CD4-positive, alpha-beta T cell (primary cell): ENCODE measurements at regions not wholly inside any gene's neighbourhood (a gene's known extent, or its start where the extent isn't known, plus 50 kb on each side); places are given as distances from the start of the nearest gene placed in this dataset.

Source experiments
- ATAC-seq: fragments of 200-7000 bp; cut with Tn5 transposase; one replicate; pipeline ENCODE4 v1.10.0; 2022; ENCODE audit warnings: mild to moderate bottlenecking; ENCODE audit not compliant: poor library complexity
- CTCF ChIA-PET: fragments of 350-600 bp; sonication (Branson Sonifier 250); formaldehyde crosslinking; loops from one replicate; lab custom pipeline; 2021; ENCODE audit warnings: antibody characterized with exemption, inconsistent platforms; lab: Charles Lee
- POLR2A ChIA-PET: fragments of 350-600 bp; sonication (Branson Sonifier 250); formaldehyde crosslinking; loops from one replicate; lab custom pipeline; 2021; ENCODE audit warnings: antibody characterized with exemption, inconsistent platforms; lab: Charles Lee
- DNase-seq, 14 experiments: peaks; one replicate each; pipeline ENCODE4 v3.0.0-alpha.2; 2013 to 2020; ENCODE audit warnings: mixed read lengths in 2 of 14
- H3K27ac ChIP-seq, 2 donors: one replicate each; pipeline versions ENCODE4 v1.5.1 to v1.7.0; 2013; ENCODE audit warnings: low read length in 2 of 2, low read depth in 1 of 2, mild to moderate bottlenecking in 1 of 2
- H3K27me3 ChIP-seq, 2 experiments: 1 replicate in 1 of 2; 2 replicates in 1 of 2; pipeline versions ENCODE4 v1.6.1 to v1.7.0; 2013; ENCODE audit warnings: low read length in 2 of 2, control low read depth in 1 of 2, mild to moderate bottlenecking in 1 of 2, moderate library complexity in 1 of 2; ENCODE audit not compliant: insufficient read depth in 2 of 2, control insufficient read depth in 1 of 2
- H3K36me3 ChIP-seq: one replicate; pipeline ENCODE4 v1.6.1; 2013; ENCODE audit warnings: low read length, control low read depth; ENCODE audit not compliant: insufficient read depth
- H3K4me1 ChIP-seq: one replicate; pipeline ENCODE4 v1.6.1; 2013; ENCODE audit warnings: low read length, control low read depth; ENCODE audit not compliant: insufficient read depth
- H3K4me3 ChIP-seq: one replicate; pipeline ENCODE4 v1.5.1; 2013; ENCODE audit warnings: mild to moderate bottlenecking, low read length, moderate library complexity
- H3K9me3 ChIP-seq, 2 experiments: 1 replicate in 1 of 2; 2 replicates in 1 of 2; pipeline versions ENCODE4 v1.6.1 to v1.7.0; 2013; ENCODE audit warnings: low read length in 2 of 2, mild to moderate bottlenecking in 2 of 2, control low read depth in 1 of 2, moderate library complexity in 1 of 2; ENCODE audit not compliant: control insufficient read depth in 1 of 2, insufficient read depth in 1 of 2
- H3K27ac Mint-ChIP-seq: one replicate; pipeline ENCODE4 v1.8.0; 2020; ENCODE audit warnings: mixed read lengths
- H3K27me3 Mint-ChIP-seq: one replicate; pipeline ENCODE4 v1.8.0; 2021; ENCODE audit warnings: mixed read lengths
- H3K36me3 Mint-ChIP-seq: one replicate; pipeline ENCODE4 v1.8.0; 2021; ENCODE audit warnings: low read depth, mixed read lengths
- H3K4me1 Mint-ChIP-seq: one replicate; pipeline ENCODE4 v1.8.0; 2021; ENCODE audit warnings: low read depth, mixed read lengths
- H3K4me3 Mint-ChIP-seq: one replicate; pipeline ENCODE4 v1.8.0; 2020; ENCODE audit warnings: mild to moderate bottlenecking, mixed read lengths
- H3K9me3 Mint-ChIP-seq: one replicate; pipeline ENCODE4 v1.8.0; 2020; ENCODE audit warnings: mixed read lengths
- CTCF ChIP-seq: fragments of 200-600 bp; IDR thresholded peaks from one replicate; pipeline ENCODE4 v1.8.0; 2022; ENCODE audit warnings: antibody characterized with exemption, mild to moderate bottlenecking
- intact Hi-C, 2 experiments: fragments of 100-400 bp; cut with DNase I in 1 of 2; cut with micrococcal nuclease in 1 of 2; formaldehyde crosslinking; loops; one replicate each; pipeline versions ENCODE4 v1.15.1 to v1.9.0; 2023 to 2025; cut with DNase I, micrococcal nuclease

- H3K27ac Mint-ChIP-seq, result no peak overlapping the region
- H3K9me3 ChIP-seq, result peaks cover 0 to 13% of the 10 kb centered on the region in 2 experiments
- H3K4me1 Mint-ChIP-seq, result no peaks in the 10 kb centered on the region
- POLR2A ChIA-PET, result no interaction called here
- no peaks in the 10 kb centered on the region for H3K27me3 Mint-ChIP-seq
- TF ChIP-seq CTCF, result no peak
- peaks cover 2% of the 10 kb centered on the region for H3K9me3 Mint-ChIP-seq
- no peak for DNase-seq
- ATAC-seq, result no peak
- no peak overlapping the region for H3K4me3 ChIP-seq
- no peaks in the 10 kb centered on the region for H3K36me3 Mint-ChIP-seq
- CTCF ChIA-PET, result no interaction called here
- intact Hi-C loops, result no loop called here
- H3K4me1 ChIP-seq, result no peaks in the 10 kb centered on the region
- H3K4me3 Mint-ChIP-seq, result no peak overlapping the region
- H3K36me3 ChIP-seq, result no peaks in the 10 kb centered on the region
- no peak overlapping the region for H3K27ac ChIP-seq
- no peaks in the 10 kb centered on the region for H3K27me3 ChIP-seq
These were observed 182.0 kb upstream of the MPDZ start for GRCh38 chr9:13461414-13461991.

- no peaks in the 10 kb centered on the region for H3K36me3 Mint-ChIP-seq
- TF ChIP-seq CTCF, result no peak
- no peaks in the 10 kb centered on the region for H3K27me3 Mint-ChIP-seq
- no peak overlapping the region for H3K27ac Mint-ChIP-seq
- Histone ChIP-seq H3K4me3 (no peak overlapping the region), H3K4me1 (no peaks in the 10 kb centered on the region), H3K27me3 (no peaks in the 10 kb centered on the region), H3K36me3 (no peaks in the 10 kb centered on the region), H3K27ac (no peak overlapping the region), H3K9me3 (peaks cover 0 to 18% of the 10 kb centered on the region in 2 experiments)
- intact Hi-C loops, result no loop called here
- H3K9me3 Mint-ChIP-seq, result peaks cover 2% of the 10 kb centered on the region
- ChIA-PET POLR2A (no interaction called here), CTCF (no interaction called here)
- ATAC-seq (no peak), DNase-seq (no peak)
- no peaks in the 10 kb centered on the region for H3K4me1 Mint-ChIP-seq
- H3K4me3 Mint-ChIP-seq, result no peak overlapping the region
These were observed 179.6 kb upstream of the MPDZ start for GRCh38 chr9:13459071-13459470.

GRCh38 chr9:13457795-13458194, 178.3 kb upstream of the MPDZ start:
- Histone ChIP-seq H3K27me3 (no peaks in the 10 kb centered on the region), H3K4me3 (no peak overlapping the region), H3K36me3 (no peaks in the 10 kb centered on the region), H3K9me3 (peaks cover 0 to 11% of the 10 kb centered on the region in 2 experiments), H3K4me1 (no peaks in the 10 kb centered on the region), H3K27ac (no peak overlapping the region)
- no peak overlapping the region for H3K27ac Mint-ChIP-seq
- no peaks in the 10 kb centered on the region for H3K4me1 Mint-ChIP-seq
- no peak overlapping the region for H3K4me3 Mint-ChIP-seq
- intact Hi-C loops, result no loop called here
- ATAC-seq (no peak), DNase-seq (no peak)
- ChIA-PET CTCF (no interaction called here), POLR2A (no interaction called here)
- H3K27me3 Mint-ChIP-seq, result no peaks in the 10 kb centered on the region
- peaks cover 2% of the 10 kb centered on the region for H3K9me3 Mint-ChIP-seq
- TF ChIP-seq CTCF, result no peak
- H3K36me3 Mint-ChIP-seq, result no peaks in the 10 kb centered on the region
